OCI-LY3 (cell line): ENCODE measurements at regions not wholly inside any gene's neighbourhood (a gene's known extent, or its start where the extent isn't known, plus 50 kb on each side); places are given as distances from the start of the nearest gene placed in this dataset.
"Not testable (repeated sequence)": the region's sequence is repeated elsewhere in the genome, so short reads cannot be mapped to it uniquely, and the experiment has no call there.

ENCODE experiments used
- EZH2phosphoT487 ChIP-seq: fragments of 200-600 bp; shearing (Covaris generic); IDR thresholded peaks from 2 replicates; pipeline ENCODE4 v1.6.1; 2018; ENCODE audit warnings: antibody characterized with exemption, mixed run types, low read depth
- TF ChIP-seq, protein P1 (sequence below): fragments of 200-600, 300-600 bp; sonication (generic); IDR thresholded peaks from 2 replicates; pipeline ENCODE4 v1.5.1; 2014; ENCODE audit warnings: antibody characterized with exemption, low read length, low read depth

DNA sequence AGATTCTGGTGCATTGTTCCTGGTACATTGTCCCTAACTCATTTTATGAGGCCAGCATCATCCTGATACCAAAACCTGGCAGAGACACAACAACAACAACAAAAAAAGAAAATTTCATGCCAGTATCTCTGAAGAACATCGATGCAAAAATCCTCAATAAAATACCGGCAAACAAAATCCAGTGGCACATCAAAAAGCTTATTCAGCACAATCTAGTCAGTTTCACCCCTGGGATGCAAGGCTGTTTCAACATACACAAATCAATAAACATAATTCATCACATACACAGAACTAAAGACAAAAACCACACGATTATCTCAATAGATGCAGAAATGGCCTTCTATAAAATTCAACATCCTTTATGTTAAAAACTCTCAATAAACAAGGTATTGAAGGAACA lies 477.4 kb downstream of the SOCS6 start:
- TF ChIP-seq, protein P1, sequence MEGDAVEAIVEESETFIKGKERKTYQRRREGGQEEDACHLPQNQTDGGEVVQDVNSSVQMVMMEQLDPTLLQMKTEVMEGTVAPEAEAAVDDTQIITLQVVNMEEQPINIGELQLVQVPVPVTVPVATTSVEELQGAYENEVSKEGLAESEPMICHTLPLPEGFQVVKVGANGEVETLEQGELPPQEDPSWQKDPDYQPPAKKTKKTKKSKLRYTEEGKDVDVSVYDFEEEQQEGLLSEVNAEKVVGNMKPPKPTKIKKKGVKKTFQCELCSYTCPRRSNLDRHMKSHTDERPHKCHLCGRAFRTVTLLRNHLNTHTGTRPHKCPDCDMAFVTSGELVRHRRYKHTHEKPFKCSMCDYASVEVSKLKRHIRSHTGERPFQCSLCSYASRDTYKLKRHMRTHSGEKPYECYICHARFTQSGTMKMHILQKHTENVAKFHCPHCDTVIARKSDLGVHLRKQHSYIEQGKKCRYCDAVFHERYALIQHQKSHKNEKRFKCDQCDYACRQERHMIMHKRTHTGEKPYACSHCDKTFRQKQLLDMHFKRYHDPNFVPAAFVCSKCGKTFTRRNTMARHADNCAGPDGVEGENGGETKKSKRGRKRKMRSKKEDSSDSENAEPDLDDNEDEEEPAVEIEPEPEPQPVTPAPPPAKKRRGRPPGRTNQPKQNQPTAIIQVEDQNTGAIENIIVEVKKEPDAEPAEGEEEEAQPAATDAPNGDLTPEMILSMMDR, result not testable (repeated sequence)
- TF ChIP-seq EZH2phosphoT487, result not testable (repeated sequence)
